Activated CD4-positive, alpha-beta T cell treated with anti-CD3 and anti-CD28 coated beads, Interleukin-2, amount 50 U/mL, for 16 hours (primary cell): ENCODE measurements at regions not wholly inside any gene's neighbourhood (a gene's known extent, or its start where the extent isn't known, plus 50 kb on each side); places are given as distances from the start of the nearest gene placed in this dataset.
"Not testable (repeated sequence)": the region's sequence is repeated elsewhere in the genome, so short reads cannot be mapped to it uniquely, and the experiment has no call there.

Experiments used
- DNase-seq: peaks from one replicate; pipeline ENCODE4 v3.0.0-alpha.2; 2020

DNA sequence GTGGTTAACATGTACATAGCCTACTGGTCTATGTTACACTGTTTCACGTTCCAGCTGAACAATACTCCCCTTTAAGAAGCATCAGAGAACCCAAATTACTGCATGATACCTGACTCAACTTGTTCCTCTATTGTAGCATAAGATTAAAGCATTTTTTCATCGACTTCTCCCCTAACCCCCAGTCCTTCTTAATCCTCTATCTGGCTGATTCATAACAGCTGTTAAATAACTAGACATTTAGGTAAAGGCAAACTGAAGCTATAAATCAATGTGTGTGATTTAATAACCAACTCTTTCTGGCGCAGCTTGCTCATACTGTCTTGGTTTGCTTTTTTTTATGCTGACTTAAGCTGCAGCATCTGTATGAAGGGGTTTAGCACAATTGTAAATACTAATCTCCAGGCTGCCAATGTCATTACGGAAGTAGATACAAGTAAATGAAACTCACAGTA is 94.2 kb upstream of the MTAP start:
- no peak for DNase-seq

GRCh38 chr9:21708856-21709255 is 93.6 kb upstream of the MTAP start:
- DNase-seq, result no peak

DNA sequence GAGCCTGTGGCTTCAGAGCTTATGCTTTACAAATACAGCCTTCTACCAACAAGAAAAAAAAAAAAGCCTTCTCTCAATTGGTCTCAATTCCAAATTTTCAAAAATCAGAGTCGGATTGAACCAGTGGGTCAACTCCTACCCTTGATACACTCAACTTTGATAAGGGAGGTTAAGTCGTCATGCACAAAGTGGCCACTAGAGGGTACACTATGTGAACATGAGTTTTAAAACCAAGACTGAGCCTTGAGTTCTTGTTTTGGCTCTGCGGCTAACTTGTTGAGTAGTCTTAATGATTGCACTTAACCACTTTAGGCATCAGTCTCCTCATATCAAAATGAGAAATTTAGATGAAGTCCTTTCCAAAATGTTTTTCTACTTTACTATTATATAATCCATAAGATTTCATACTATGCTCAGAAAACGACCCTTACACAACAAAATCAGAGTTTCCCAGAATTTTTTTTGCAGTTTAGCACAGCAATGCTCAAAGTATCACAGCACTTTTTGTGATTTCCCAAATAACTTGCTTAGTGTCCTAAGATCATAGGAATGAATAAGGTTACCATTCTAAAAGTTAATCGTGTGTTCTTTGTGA is 92.9 kb upstream of the MTAP start:
- peak; percentile 66 for DNase-seq

GRCh38 chr9:21710548-21711191 is 91.8 kb upstream of the MTAP start:
- peak; percentile 8 for DNase-seq

DNA sequence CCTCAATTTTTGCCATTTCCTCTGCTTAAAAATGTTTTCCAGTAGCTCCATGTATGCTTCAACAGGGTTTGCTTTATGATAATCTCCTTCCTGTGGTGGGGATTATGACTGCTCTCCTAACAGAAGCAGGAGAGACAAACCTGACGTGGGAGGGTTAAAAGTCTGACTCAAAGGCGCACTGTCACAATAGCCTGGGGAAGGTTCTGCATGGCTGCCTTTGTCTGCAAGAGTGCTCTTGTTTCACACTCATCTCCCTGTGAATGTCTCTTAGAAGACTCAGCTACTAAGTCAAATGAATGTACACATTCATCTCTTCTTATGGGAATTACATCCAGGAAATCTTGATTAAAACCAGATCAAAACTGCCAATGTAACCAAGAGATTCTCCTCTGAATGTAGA is 90.9 kb upstream of the MTAP start:
- peak; percentile 23 for DNase-seq

GRCh38 chr9:21715408-21715807 is 87.0 kb upstream of the MTAP start:
- DNase-seq, result no peak

- no peak for DNase-seq
Measured at GRCh38 chr9:21720758-21721157, 81.7 kb upstream of the MTAP start.

DNA sequence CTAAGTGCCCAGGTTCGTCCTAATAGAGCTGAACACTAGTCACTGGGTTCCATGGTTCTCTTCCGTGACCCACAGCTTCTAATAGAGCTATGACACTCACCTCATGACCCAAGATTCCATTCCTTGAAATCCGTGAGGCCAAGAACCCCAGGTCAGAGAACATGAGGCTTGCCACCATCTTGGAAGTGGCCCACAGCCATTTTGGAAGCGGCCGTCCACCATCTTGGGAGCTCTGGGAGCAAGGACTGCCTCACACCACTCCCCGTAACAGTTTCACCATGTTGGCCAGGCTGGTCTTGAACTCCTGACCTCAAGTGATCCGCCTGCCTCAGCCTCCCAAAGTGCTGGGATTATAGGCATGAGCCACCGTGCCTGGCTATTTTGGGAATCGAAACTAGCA is 75.0 kb upstream of the MTAP start:
- not testable (repeated sequence) for DNase-seq

- no peak for DNase-seq
Measured at GRCh38 chr9:21728781-21729180, 73.7 kb upstream of the MTAP start.

- no peak for DNase-seq
Measured at GRCh38 chr9:21729648-21730047, 72.8 kb upstream of the MTAP start.

DNA sequence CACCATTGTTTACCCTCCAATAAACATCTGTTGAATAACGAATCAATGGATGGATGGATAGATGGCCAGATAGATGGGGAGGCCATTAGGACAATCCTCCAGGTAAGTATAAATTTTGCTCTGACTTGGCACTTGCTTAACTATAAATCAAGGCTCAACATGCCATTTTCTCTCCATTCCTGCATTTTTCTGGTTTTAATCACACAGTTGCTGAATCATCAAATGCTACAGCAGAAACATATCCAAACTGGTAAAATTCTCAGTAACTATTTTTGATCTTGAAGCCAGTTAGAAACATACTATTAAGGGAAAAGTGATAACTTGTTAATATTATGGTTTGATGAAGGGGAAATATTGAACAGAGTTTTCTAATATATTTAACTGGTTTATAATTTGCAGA is 71.5 kb upstream of the MTAP start:
- DNase-seq, result no peak

- no peak for DNase-seq
Measured at GRCh38 chr9:21741151-21741550, 61.3 kb upstream of the MTAP start.

- DNase-seq, result no peak
Measured at GRCh38 chr9:21744320-21744719, 58.1 kb upstream of the MTAP start.

- no peak for DNase-seq
Measured at GRCh38 chr9:21744841-21745240, 57.6 kb upstream of the MTAP start.

- no peak for DNase-seq
Measured at GRCh38 chr9:21746550-21746949, 55.9 kb upstream of the MTAP start.

- DNase-seq, result no peak
Measured at GRCh38 chr9:21747175-21747574, 55.3 kb upstream of the MTAP start.

- DNase-seq, result no peak
Measured at GRCh38 chr9:21750021-21750735, 52.3 kb upstream of the MTAP start.

- DNase-seq, result no peak
Measured at GRCh38 chr9:21751998-21752397, 50.4 kb upstream of the MTAP start.
